ENCODE measurements at regions not wholly inside any gene's neighbourhood (a gene's known extent, or its start where the extent isn't known, plus 50 kb on each side); places are given as distances from the start of the nearest gene placed in this dataset.

GRCh38 chr1:70490153-70490552 is 79.1 kb downstream of the CTH start:
- TF ChIP-seq CTCF (IDR thresholded peaks at IDR 0.05): no peak
- no peaks in the 10 kb centered on the region for H3K4me1 ChIP-seq
- DNase-seq (ENCODE audit: low spot score in 2 of 2): no peak
- intact Hi-C loops (cut with DNase I): no loop called here
- H3K4me3 ChIP-seq: no peak overlapping the region
- no peaks in the 10 kb centered on the region for H3K36me3 ChIP-seq
- H3K27ac ChIP-seq: no peak overlapping the region
- H3K9me3 ChIP-seq: no peaks in the 10 kb centered on the region
- H3K27me3 ChIP-seq: no peaks in the 10 kb centered on the region

- no peak for TF ChIP-seq CTCF (IDR thresholded peaks at IDR 0.05)
- Histone ChIP-seq H3K36me3 (no peaks in the 10 kb centered on the region), H3K9me3 (no peaks in the 10 kb centered on the region), H3K4me3 (no peak overlapping the region), H3K27ac (no peak overlapping the region), H3K27me3 (no peaks in the 10 kb centered on the region), H3K4me1 (no peaks in the 10 kb centered on the region)
- intact Hi-C loops (cut with DNase I): no loop called here
- no peak for DNase-seq (ENCODE audit: low spot score in 2 of 2)
Observed at GRCh38 chr1:70495370-70495769, 84.3 kb downstream of the CTH start.

- no peaks in the 10 kb centered on the region for H3K9me3 ChIP-seq
- no peak for TF ChIP-seq CTCF (IDR thresholded peaks at IDR 0.05)
Observed at GRCh38 chr1:70496181-70496580, 85.1 kb downstream of the CTH start.

GRCh38 chr1:70497152-70497551 is 86.1 kb downstream of the CTH start:
- no peak for DNase-seq (ENCODE audit: low spot score in 2 of 2)
- H3K4me1 ChIP-seq: no peaks in the 10 kb centered on the region
- intact Hi-C loops (cut with DNase I): no loop called here

More at GRCh38 chr1:70496181-70496580, 85.1 kb downstream of the CTH start:
- Histone ChIP-seq H3K27ac (no peak overlapping the region), H3K4me1 (no peaks in the 10 kb centered on the region), H3K36me3 (no peaks in the 10 kb centered on the region), H3K4me3 (no peak overlapping the region), H3K27me3 (no peaks in the 10 kb centered on the region)
- intact Hi-C loops (cut with DNase I): no loop called here
- no peak for DNase-seq (ENCODE audit: low spot score in 2 of 2)

GRCh38 chr1:70498666-70499065 is 87.6 kb downstream of the CTH start:
- DNase-seq (ENCODE audit: low spot score in 2 of 2): no peak
- Histone ChIP-seq H3K36me3 (no peaks in the 10 kb centered on the region), H3K27me3 (no peaks in the 10 kb centered on the region), H3K9me3 (no peaks in the 10 kb centered on the region), H3K4me1 (no peaks in the 10 kb centered on the region), H3K27ac (no peak overlapping the region), H3K4me3 (no peak overlapping the region)
- no peak for TF ChIP-seq CTCF (IDR thresholded peaks at IDR 0.05)
- intact Hi-C loops (cut with DNase I): no loop called here

More at GRCh38 chr1:70497152-70497551, 86.1 kb downstream of the CTH start:
- Histone ChIP-seq H3K4me3 (no peak overlapping the region), H3K27ac (no peak overlapping the region), H3K9me3 (no peaks in the 10 kb centered on the region), H3K27me3 (no peaks in the 10 kb centered on the region), H3K36me3 (no peaks in the 10 kb centered on the region)
- TF ChIP-seq CTCF (IDR thresholded peaks at IDR 0.05): no peak

- no peaks in the 10 kb centered on the region for H3K4me1 ChIP-seq
- H3K36me3 ChIP-seq: no peaks in the 10 kb centered on the region
- no peak for DNase-seq (ENCODE audit: low spot score in 2 of 2)
- no peaks in the 10 kb centered on the region for H3K27me3 ChIP-seq
- H3K27ac ChIP-seq: no peak overlapping the region
- intact Hi-C loops (cut with DNase I): no loop called here
- H3K9me3 ChIP-seq: no peaks in the 10 kb centered on the region
- H3K4me3 ChIP-seq: no peak overlapping the region
- TF ChIP-seq CTCF (IDR thresholded peaks at IDR 0.05): no peak
Observed at GRCh38 chr1:70499695-70500094, 88.6 kb downstream of the CTH start.
